ENCODE measurements at regions not wholly inside any gene's neighbourhood (a gene's known extent, or its start where the extent isn't known, plus 50 kb on each side); places are given as distances from the start of the nearest gene placed in this dataset.

DNA sequence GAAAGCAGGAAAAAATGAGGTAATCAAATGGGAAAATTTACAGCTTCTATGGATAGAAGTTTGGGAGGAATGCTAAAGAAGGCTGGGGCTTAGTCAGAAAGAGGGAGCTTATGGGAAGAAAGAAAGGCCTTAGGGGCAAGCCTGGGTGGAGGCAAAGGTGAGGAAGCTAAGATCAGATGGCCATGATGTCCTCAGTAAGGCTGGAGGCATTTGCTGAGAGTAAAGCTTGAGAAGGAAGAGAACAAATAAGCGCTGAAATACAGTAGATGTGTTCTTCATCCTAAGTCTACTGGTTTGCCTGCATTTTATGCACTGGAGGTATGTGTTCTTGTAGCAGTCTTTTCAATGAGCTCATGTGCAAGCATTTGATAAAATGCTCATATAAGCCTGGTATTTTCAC, 355.4 kb downstream of the BRINP2 start:
- Histone ChIP-seq H3K9me3 (ENCODE audit: control insufficient read depth, insufficient read depth, low read length) (no peaks in the 10 kb centered on the region), H3K36me3 (ENCODE audit: control insufficient read depth, insufficient read depth, low read length) (no peaks in the 10 kb centered on the region), H3K4me1 (ENCODE audit: control insufficient read depth, insufficient read depth, low read length) (no peaks in the 10 kb centered on the region), H3K9ac (ENCODE audit: low read depth, low read length) (no peak overlapping the region), H3K27ac (ENCODE audit: low read depth, low read length) (no peak overlapping the region), H3K27me3 (ENCODE audit: control insufficient read depth, insufficient read depth, low read length) (no peaks in the 10 kb centered on the region), H3K4me3 (ENCODE audit: low read depth, low read length) (no peak overlapping the region)

- Histone ChIP-seq H3K36me3 (ENCODE audit: control insufficient read depth, insufficient read depth, low read length) (no peaks in the 10 kb centered on the region), H3K27me3 (ENCODE audit: control insufficient read depth, insufficient read depth, low read length) (no peaks in the 10 kb centered on the region), H3K9me3 (ENCODE audit: control insufficient read depth, insufficient read depth, low read length) (no peaks in the 10 kb centered on the region), H3K27ac (ENCODE audit: low read depth, low read length) (no peak overlapping the region), H3K4me3 (ENCODE audit: low read depth, low read length) (no peak overlapping the region), H3K9ac (ENCODE audit: low read depth, low read length) (no peak overlapping the region), H3K4me1 (ENCODE audit: control insufficient read depth, insufficient read depth, low read length) (no peaks in the 10 kb centered on the region)
Observed at GRCh38 chr1:177525176-177525575, 354.4 kb downstream of the BRINP2 start.

DNA sequence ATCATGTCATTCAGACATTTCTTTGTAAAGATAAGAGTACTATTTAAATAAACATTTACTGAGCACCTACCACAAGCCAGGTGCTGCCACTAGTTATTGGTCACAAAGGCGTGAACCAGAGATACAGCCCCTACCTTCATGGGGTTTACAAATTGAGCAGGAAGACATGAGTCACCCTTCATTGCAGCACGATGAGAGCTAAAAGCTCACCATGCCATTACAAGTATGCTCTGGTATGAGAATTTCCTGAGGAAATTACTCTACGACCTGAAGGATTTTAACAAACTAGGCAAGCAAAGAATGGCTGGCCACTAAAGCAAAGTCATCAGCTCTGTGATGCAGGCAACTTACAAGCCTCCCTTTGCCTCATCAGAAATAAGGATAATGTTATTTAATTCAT, 346.8 kb downstream of the BRINP2 start:
- Histone ChIP-seq H3K4me1 (ENCODE audit: control insufficient read depth, insufficient read depth, low read length) (no peaks in the 10 kb centered on the region), H3K27me3 (ENCODE audit: control insufficient read depth, insufficient read depth, low read length) (no peaks in the 10 kb centered on the region), H3K9ac (ENCODE audit: low read depth, low read length) (no peak overlapping the region), H3K9me3 (ENCODE audit: control insufficient read depth, insufficient read depth, low read length) (no peaks in the 10 kb centered on the region), H3K27ac (ENCODE audit: low read depth, low read length) (no peak overlapping the region), H3K36me3 (ENCODE audit: control insufficient read depth, insufficient read depth, low read length) (no peaks in the 10 kb centered on the region), H3K4me3 (ENCODE audit: low read depth, low read length) (no peak overlapping the region)

- Histone ChIP-seq H3K36me3 (ENCODE audit: control insufficient read depth, insufficient read depth, low read length) (no peaks in the 10 kb centered on the region), H3K9me3 (ENCODE audit: control insufficient read depth, insufficient read depth, low read length) (no peaks in the 10 kb centered on the region), H3K27me3 (ENCODE audit: control insufficient read depth, insufficient read depth, low read length) (no peaks in the 10 kb centered on the region), H3K4me3 (ENCODE audit: low read depth, low read length) (no peak overlapping the region), H3K4me1 (ENCODE audit: control insufficient read depth, insufficient read depth, low read length) (no peaks in the 10 kb centered on the region), H3K9ac (ENCODE audit: low read depth, low read length) (no peak overlapping the region), H3K27ac (ENCODE audit: low read depth, low read length) (no peak overlapping the region)
Observed at GRCh38 chr1:177514207-177514606, 343.4 kb downstream of the BRINP2 start.

DNA sequence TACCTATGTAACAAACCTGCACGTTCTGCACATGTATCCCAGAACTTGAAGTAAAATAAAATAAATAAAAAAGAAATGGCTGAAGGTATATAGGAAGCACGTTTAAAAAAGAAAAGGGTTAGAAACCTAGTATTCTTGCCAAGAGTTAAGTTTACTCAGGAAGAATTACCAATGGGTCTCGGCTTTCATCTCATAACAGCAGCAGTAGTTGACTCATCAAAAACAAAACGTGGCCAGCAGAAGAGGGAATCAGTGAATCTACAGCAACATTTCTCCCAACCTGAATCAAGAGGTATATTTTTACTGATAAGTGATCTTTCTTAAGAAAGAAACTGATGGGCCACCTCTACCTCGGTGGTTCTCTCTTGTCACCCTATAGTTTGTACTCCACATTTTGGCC, 340.3 kb downstream of the BRINP2 start:
- no peak overlapping the region for H3K4me3 ChIP-seq (ENCODE audit: low read depth, low read length)
- H3K27me3 ChIP-seq (ENCODE audit: control insufficient read depth, insufficient read depth, low read length), result no peaks in the 10 kb centered on the region
- no peaks in the 10 kb centered on the region for H3K36me3 ChIP-seq (ENCODE audit: control insufficient read depth, insufficient read depth, low read length)
- H3K9me3 ChIP-seq (ENCODE audit: control insufficient read depth, insufficient read depth, low read length), result no peaks in the 10 kb centered on the region
- no peak overlapping the region for H3K27ac ChIP-seq (ENCODE audit: low read depth, low read length)
- H3K4me1 ChIP-seq (ENCODE audit: control insufficient read depth, insufficient read depth, low read length), result no peaks in the 10 kb centered on the region
- no peak overlapping the region for H3K9ac ChIP-seq (ENCODE audit: low read depth, low read length)

GRCh38 chr1:177505905-177506590, 335.3 kb downstream of the BRINP2 start:
- Histone ChIP-seq H3K27me3 (ENCODE audit: control insufficient read depth, insufficient read depth, low read length) (no peaks in the 10 kb centered on the region), H3K9me3 (ENCODE audit: control insufficient read depth, insufficient read depth, low read length) (no peaks in the 10 kb centered on the region), H3K4me1 (ENCODE audit: control insufficient read depth, insufficient read depth, low read length) (peaks cover 4% of the 10 kb centered on the region; the same call in 1 of the 2 replicates), H3K27ac (ENCODE audit: low read depth, low read length) (no peak overlapping the region), H3K4me3 (ENCODE audit: low read depth, low read length) (no peak overlapping the region), H3K9ac (ENCODE audit: low read depth, low read length) (no peak overlapping the region), H3K36me3 (ENCODE audit: control insufficient read depth, insufficient read depth, low read length) (no peaks in the 10 kb centered on the region)

DNA sequence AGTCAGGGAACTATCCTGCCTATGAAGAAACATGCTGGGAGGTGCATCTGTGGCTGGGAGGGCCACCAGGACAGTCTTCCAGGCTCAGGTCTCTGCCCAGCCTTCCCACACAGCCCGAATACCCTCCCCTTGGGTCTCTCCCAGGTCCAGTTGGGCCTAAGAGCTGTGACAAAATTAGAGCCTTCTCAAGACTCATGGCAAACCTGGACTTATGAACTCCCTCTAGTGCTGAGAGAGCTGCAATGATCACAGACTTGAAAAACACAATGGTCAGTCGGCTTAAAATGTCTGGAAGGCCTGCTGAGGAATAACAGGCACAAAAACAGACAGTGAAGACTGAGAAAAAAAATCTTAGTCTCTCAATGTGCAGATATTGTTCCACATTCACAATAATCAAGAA, 325.1 kb downstream of the BRINP2 start:
- no peak overlapping the region for H3K27ac ChIP-seq (ENCODE audit: low read depth, low read length)
- H3K4me3 ChIP-seq (ENCODE audit: low read depth, low read length), result no peak overlapping the region
- H3K4me1 ChIP-seq (ENCODE audit: control insufficient read depth, insufficient read depth, low read length), result no peaks in the 10 kb centered on the region
- H3K27me3 ChIP-seq (ENCODE audit: control insufficient read depth, insufficient read depth, low read length), result no peaks in the 10 kb centered on the region
- no peak overlapping the region for H3K9ac ChIP-seq (ENCODE audit: low read depth, low read length)
- H3K9me3 ChIP-seq (ENCODE audit: control insufficient read depth, insufficient read depth, low read length), result no peaks in the 10 kb centered on the region
- no peaks in the 10 kb centered on the region for H3K36me3 ChIP-seq (ENCODE audit: control insufficient read depth, insufficient read depth, low read length)

GRCh38 chr1:177490786-177491185, 320.0 kb downstream of the BRINP2 start:
- Histone ChIP-seq H3K27ac (ENCODE audit: low read depth, low read length) (no peak overlapping the region), H3K9me3 (ENCODE audit: control insufficient read depth, insufficient read depth, low read length) (no peaks in the 10 kb centered on the region), H3K36me3 (ENCODE audit: control insufficient read depth, insufficient read depth, low read length) (no peaks in the 10 kb centered on the region), H3K4me1 (ENCODE audit: control insufficient read depth, insufficient read depth, low read length) (peaks cover 3% of the 10 kb centered on the region; the same call in 1 of the 2 replicates), H3K27me3 (ENCODE audit: control insufficient read depth, insufficient read depth, low read length) (no peaks in the 10 kb centered on the region), H3K9ac (ENCODE audit: low read depth, low read length) (no peak overlapping the region), H3K4me3 (ENCODE audit: low read depth, low read length) (no peak overlapping the region)

DNA sequence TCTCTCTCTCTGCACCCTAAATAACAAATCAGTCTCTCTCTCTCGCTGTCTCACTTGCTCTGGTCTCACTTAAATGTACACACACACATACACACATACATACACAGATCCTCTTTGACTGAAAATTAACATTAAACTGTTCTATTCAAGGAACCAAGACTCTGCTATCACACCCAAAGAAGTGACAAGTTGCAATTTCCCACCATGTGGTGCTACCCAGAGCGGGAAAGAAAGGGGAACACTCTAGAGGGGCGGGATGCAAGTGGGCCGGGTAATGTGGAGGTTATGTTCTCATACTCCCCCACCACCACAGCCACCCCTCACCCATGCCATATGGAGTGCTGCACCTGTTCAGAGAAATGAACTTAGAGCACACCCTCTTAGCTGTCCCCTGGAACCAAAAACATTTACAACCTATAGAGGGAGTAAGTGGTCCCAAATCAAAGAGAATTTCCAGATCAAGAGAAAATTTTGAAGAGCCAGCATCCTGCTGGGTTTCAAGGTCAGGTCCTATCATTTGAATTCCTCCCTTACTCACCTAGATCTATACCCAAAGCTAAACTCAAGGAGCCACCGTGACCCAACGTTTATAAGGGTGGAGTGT, 319.4 kb downstream of the BRINP2 start:
- Histone ChIP-seq H3K4me3 (ENCODE audit: low read depth, low read length) (no peak overlapping the region), H3K9me3 (ENCODE audit: control insufficient read depth, insufficient read depth, low read length) (no peaks in the 10 kb centered on the region), H3K4me1 (ENCODE audit: control insufficient read depth, insufficient read depth, low read length) (peaks cover 3% of the 10 kb centered on the region; the same call in 1 of the 2 replicates), H3K9ac (ENCODE audit: low read depth, low read length) (no peak overlapping the region), H3K36me3 (ENCODE audit: control insufficient read depth, insufficient read depth, low read length) (no peaks in the 10 kb centered on the region), H3K27me3 (ENCODE audit: control insufficient read depth, insufficient read depth, low read length) (no peaks in the 10 kb centered on the region), H3K27ac (ENCODE audit: low read depth, low read length) (no peak overlapping the region)

- H3K4me1 ChIP-seq (ENCODE audit: control insufficient read depth, insufficient read depth, low read length), result peaks cover 3% of the 10 kb centered on the region; the same call in 1 of the 2 replicates
- no peaks in the 10 kb centered on the region for H3K9me3 ChIP-seq (ENCODE audit: control insufficient read depth, insufficient read depth, low read length)
- no peak overlapping the region for H3K4me3 ChIP-seq (ENCODE audit: low read depth, low read length)
- no peaks in the 10 kb centered on the region for H3K36me3 ChIP-seq (ENCODE audit: control insufficient read depth, insufficient read depth, low read length)
- no peaks in the 10 kb centered on the region for H3K27me3 ChIP-seq (ENCODE audit: control insufficient read depth, insufficient read depth, low read length)
- no peak overlapping the region for H3K9ac ChIP-seq (ENCODE audit: low read depth, low read length)
- H3K27ac ChIP-seq (ENCODE audit: low read depth, low read length), result no peak overlapping the region
Observed at GRCh38 chr1:177488722-177489121, 318.0 kb downstream of the BRINP2 start.

DNA sequence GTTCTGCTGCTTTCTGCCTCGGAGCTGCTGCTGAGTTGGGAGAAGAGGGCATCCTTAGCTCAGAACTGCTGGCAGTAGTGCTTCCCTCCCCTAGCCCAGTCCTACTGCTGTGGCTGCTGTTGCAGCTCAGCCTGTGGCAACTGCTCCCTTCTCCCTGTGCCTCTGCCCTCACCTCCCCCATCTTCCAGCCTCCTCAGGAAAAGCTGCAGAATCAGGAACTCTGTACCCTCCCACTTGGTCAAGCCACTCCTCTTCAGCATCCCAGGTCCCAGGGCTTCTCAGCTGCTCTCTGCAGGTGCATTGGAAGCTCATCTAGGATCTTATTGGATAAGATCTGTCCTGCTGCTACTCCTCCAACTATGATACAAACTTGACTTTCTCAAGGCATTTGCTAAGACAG, 316.7 kb downstream of the BRINP2 start:
- Histone ChIP-seq H3K27me3 (ENCODE audit: control insufficient read depth, insufficient read depth, low read length) (no peaks in the 10 kb centered on the region), H3K9me3 (ENCODE audit: control insufficient read depth, insufficient read depth, low read length) (no peaks in the 10 kb centered on the region), H3K4me1 (ENCODE audit: control insufficient read depth, insufficient read depth, low read length) (peaks cover 3% of the 10 kb centered on the region; the same call in 1 of the 2 replicates), H3K9ac (ENCODE audit: low read depth, low read length) (no peak overlapping the region), H3K27ac (ENCODE audit: low read depth, low read length) (no peak overlapping the region), H3K36me3 (ENCODE audit: control insufficient read depth, insufficient read depth, low read length) (no peaks in the 10 kb centered on the region), H3K4me3 (ENCODE audit: low read depth, low read length) (no peak overlapping the region)
